HG02938 (cell line): ENCODE measurements at regions not wholly inside any gene's neighbourhood (a gene's known extent, or its start where the extent isn't known, plus 50 kb on each side); places are given as distances from the start of the nearest gene placed in this dataset.

ENCODE experiments used
- ATAC-seq: cut with Tn5 transposase; IDR thresholded peaks from one replicate; pipeline ENCODE4 v1.9.1; 2021; ENCODE audit warnings: mild to moderate bottlenecking, moderate library complexity; ENCODE audit not compliant: unreplicated experiment

GRCh38 chr6:165833355-165833754, 170.3 kb upstream of the PDE10A start:
- no peak for ATAC-seq

- no peak for ATAC-seq
Observed at GRCh38 chr6:165831812-165832510, 168.9 kb upstream of the PDE10A start.

DNA sequence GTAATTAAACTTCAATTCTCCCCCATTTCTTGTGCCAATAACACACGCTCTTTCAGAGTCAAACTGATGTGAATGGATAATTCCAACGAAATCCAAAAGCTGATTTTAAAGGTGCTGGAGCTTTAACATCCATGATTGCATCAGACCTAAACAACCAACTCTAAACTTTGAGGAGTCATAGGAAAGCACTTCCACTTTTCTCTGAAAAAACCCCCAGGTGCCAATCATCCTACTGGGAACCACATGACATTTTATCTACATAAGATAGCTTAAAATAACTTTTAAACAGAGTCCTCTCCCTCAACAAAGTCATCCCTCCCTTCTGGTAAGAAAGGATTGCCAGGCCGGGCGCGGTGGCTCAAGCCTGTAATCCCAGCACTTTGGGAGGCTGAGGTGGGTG, 167.7 kb upstream of the PDE10A start:
- no peak for ATAC-seq

GRCh38 chr6:165829376-165829775, 166.3 kb upstream of the PDE10A start:
- no peak for ATAC-seq

GRCh38 chr6:165827190-165827518, 164.1 kb upstream of the PDE10A start:
- ATAC-seq, result no peak

DNA sequence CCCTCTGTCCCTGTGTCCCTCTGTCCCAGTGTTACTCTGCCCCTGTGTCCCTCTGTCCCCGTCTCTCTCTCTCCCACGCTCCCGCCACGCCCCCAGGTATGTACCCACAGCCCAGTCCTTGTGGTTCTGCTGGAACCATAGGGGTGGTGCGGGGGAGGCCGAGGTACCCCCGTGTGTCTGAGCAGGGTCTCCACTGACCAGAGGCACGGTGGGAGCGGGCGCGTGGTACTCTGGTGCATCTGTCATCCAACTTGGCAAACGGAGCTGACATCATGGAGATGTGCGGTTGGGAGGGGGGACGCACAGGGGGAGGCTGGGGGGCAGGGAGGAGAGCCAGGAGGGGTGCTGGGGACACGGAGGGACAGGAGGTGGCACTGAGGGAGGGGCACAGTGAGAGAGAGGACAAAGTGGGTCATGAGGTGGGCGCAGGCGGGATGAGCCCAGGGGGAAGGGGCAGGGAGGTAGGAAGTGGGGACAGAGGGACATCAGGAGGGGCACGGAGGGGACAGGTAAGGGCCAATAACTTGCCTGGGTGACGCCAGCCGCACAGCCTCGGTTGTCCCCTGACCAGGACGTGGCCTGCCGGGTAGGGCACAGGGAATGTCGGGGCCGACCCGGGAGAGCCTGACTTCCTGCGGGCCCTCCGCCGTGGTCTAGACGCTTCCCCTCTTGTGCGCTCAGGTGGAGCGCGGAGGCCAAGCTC, 163.6 kb upstream of the PDE10A start:
- no peak for ATAC-seq

DNA sequence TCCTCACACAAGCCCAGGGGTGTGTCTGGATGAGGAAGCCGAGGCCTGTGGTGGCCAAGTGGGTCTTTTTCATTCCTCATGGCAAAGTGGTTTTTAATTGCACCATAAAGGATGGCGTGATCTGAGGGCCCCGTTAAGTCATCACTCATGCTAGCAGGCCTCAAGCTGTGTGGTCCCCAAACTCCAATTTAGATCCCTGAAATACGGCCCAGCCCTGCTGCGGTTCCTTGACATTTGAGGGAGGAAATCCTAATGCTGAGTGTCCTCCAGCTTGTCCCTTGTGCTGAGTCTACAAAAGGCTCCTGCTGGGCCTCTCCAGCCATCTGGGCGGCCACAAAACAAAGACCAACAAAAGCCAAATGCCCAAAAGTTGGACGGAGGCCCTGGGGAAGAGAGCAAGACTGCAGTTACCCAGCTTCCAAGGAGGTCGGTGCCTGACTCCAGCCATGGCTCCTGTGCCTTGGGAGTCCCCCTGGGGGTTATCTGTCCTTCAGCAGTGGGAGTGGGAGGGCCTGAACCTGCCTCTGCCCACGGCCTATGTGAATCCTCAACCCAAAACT, 162.3 kb upstream of the PDE10A start:
- ATAC-seq, result no peak

GRCh38 chr6:165823609-165824326, 160.7 kb upstream of the PDE10A start:
- no peak for ATAC-seq

GRCh38 chr6:165822501-165822900, 159.5 kb upstream of the PDE10A start:
- no peak for ATAC-seq

GRCh38 chr6:165821754-165822153, 158.7 kb upstream of the PDE10A start:
- no peak for ATAC-seq

- no peak for ATAC-seq
Observed at GRCh38 chr6:165820934-165821333, 157.9 kb upstream of the PDE10A start.

DNA sequence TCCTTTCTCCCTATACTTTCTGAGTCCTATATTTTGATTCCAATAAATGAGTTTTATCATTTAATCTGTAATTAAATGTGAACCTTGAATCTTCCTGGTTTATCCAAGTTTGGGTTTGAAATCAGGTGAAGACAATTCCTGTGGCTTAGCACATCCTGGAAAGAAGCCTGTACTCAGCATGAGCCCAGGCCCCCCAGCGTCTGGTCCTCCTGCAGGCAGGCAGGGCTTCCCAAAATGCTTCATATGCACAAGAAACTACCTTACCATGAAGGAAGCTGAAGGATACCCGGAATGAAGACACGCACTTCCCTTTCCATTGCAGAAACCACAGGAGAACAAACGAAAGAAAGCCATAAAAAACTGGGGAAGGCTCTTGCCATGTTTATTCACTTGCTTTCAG, 157.4 kb upstream of the PDE10A start:
- no peak for ATAC-seq

- ATAC-seq, result no peak
Observed at GRCh38 chr6:165819394-165819793, 156.4 kb upstream of the PDE10A start.

DNA sequence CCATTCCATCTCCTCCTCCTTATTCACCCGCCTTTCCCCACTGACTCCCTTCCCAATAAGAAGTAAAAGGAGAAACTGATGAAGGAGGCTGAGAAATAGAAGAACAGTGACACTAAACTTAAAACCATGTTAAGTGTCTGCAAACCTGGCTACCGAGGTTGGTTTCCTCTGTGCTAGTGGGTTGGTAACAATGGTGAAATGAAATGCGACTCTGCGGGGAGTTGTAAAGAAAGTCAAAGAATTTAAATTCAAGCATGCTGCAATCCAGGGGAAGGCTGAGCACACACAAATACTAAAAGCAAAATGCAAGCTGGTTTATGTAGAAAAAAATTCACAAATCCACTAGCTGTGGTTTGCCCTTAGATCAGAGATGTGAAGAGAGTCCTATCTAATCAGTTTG, 155.2 kb upstream of the PDE10A start:
- ATAC-seq, result no peak

GRCh38 chr6:165817771-165818170, 154.7 kb upstream of the PDE10A start:
- ATAC-seq, result no peak

- no peak for ATAC-seq
Observed at GRCh38 chr6:165817148-165817547, 154.1 kb upstream of the PDE10A start.

GRCh38 chr6:165814679-165815078, 151.6 kb upstream of the PDE10A start:
- no peak for ATAC-seq

- ATAC-seq, result no peak
Observed at GRCh38 chr6:165811512-165811911, 148.5 kb upstream of the PDE10A start.

DNA sequence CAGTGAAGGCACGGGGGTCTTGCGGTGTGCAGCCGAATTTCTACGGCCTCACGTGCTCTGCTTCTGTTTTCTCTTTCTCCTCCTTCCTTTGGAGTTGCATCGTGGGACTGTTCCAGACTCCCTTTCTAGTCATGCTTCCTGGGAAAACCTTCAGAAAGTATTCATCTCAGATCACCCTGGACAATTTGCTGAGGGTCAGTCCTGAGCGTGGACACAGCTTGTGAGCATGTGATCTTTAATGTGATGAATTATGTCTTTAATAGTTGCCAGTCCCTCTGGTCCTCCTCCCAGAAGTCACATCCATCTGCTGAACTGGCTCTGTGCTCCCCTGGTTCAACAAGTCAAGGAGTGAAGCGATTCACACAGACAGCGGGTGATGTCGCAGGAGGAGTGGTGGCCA, 145.0 kb upstream of the PDE10A start:
- ATAC-seq, result no peak

GRCh38 chr6:165807249-165807960, 144.4 kb upstream of the PDE10A start:
- ATAC-seq, result no peak

GRCh38 chr6:165806126-165806810, 143.2 kb upstream of the PDE10A start:
- no peak for ATAC-seq
